ENCODE measurements at regions not wholly inside any gene's neighbourhood (a gene's known extent, or its start where the extent isn't known, plus 50 kb on each side); places are given as distances from the start of the nearest gene placed in this dataset.
A peak's percentile ranks its signal among the peaks of the same experiment; 100 is the strongest.
"Not testable (repeated sequence)": the region's sequence is repeated elsewhere in the genome, so short reads cannot be mapped to it uniquely, and the experiment has no call there.

DNA sequence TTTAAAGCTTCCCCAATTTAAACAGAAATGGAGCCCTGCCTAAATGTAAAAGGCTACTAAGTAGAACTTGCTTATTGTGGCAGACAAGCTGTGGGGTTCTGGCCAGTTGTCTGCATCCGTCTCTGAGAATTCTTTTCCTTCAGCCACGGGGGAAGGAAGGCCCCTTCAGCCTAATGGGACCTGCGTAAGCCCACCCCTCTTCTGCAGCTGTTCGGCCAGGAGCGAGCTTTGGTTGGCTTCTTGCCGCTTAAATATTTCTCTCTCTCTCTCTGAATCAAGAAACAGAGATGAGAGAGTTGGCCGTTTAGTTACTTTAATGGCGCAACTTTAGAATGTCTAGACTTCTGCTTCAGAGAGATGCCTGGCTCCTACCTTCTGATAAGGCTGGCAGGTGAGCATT is 151.7 kb upstream of the PROK2 start:
- FAIRE-seq (no peak), DNase-seq (ENCODE audit: insufficient read length, low spot score) (no peak)

DNA sequence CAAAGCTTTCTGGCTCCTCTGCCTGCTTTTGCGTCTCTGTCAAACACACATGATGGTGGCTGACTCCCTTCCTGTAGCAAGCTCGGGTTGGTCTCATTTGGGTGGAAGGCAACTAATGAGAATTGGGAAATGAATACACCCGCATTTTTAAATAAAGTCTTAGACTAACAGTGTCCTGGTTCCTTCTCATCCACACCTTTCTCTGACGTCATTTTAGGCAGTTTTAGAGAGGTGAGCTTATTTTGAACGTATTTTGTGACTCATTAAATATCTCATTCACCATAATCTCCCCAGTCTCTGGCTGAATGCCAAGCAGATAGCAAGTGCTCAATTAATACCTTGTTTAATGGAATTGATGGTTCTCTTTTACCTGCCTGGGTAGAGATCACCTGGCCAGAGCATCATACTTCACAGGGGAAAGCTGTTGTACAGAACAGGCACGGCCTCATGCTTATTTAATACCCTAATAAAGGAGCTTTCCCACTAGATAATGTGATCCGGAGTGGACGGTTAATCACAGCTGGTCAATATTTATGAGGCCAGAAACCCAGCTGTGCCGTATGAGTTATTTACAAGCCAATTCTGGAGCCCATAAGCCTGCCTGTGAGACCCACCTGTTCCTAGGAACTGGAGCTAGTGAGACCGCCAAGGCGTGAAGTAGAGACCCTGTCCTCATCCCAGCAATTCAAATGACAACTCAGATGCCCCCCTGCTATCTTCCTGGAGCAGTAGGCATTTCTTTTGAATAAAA is 149.7 kb upstream of the PROK2 start:
- DNase-seq (ENCODE audit: insufficient read length, low spot score) (no peak), FAIRE-seq (no peak)

DNA sequence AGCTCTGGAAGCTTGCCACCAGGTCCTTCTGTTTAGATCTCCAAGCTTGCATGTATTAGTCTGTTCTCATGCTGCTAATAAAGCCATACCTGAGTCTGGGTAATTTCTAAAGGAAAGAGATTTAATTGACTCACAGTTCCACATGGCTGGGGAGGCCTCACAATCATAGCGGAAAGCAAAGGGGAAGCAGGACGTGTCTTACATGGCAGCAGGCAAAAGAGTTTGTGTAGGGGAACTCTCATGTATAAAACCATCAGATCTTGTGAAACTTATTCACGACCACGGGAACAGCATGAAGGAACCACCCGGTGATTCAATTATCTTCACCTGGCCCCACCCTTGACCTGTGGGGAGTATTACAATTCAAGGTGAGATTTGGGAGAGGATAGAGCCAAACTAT is 147.0 kb upstream of the PROK2 start:
- DNase-seq (ENCODE audit: insufficient read length, low spot score) (no peak), FAIRE-seq (no peak)

GRCh38 chr3:71930056-71930991 is 145.4 kb upstream of the PROK2 start:
- DNase-seq (ENCODE audit: insufficient read length, low spot score) = peak; percentile 13
- peak; percentile 16 for FAIRE-seq

- FAIRE-seq = no peak
- no peak for DNase-seq (ENCODE audit: insufficient read length, low spot score)
Measured at GRCh38 chr3:71928212-71928611, 143.3 kb upstream of the PROK2 start.

DNA sequence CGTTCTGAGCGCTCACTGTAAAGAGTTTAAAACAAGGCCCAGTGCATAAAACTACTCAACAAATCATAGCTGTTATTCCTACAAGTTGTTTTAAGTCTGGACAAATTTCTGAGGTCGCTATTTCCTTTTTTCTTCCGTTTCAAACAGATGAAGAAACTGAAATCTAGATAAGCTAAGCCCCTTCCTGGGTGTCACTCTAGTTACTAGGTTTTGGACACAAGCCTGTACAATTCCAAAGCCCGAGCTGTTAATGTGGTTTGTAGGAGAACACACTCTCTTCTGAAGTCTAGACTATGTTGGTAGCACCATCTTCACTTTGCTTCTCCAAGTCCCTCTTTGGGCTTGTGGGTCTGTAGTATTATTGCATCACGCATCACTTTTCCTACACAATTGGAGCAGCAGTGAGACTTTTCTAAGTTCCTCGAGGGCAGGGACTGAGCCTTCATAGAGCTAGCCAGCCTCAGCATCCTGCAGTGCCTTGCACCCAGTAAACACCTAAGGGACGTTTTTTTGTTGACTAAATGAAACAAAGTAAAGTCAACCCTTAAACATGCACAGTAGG is 142.6 kb upstream of the PROK2 start:
- FAIRE-seq (no peak), DNase-seq (ENCODE audit: insufficient read length, low spot score) (no peak)

DNA sequence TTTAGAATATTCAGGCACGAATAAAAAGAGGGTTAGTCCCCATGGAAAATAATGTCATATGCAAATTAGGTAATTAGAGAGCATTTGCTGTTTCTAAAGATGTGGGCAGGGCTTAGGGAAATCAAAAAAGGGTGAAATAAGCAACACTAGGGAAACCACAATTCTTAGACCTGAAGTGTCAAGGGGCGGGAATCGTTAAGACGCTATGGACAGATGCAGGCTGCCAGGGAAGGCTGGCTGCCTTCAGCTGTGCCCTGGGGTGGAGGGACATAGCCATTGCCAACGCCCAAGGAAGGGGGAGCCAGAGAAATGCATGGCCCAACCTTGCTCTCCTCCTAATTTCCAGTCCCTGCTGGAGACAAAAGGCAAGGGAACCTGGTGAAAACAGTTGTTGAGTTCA is 141.7 kb upstream of the PROK2 start:
- FAIRE-seq = no peak
- no peak for DNase-seq (ENCODE audit: insufficient read length, low spot score)

DNA sequence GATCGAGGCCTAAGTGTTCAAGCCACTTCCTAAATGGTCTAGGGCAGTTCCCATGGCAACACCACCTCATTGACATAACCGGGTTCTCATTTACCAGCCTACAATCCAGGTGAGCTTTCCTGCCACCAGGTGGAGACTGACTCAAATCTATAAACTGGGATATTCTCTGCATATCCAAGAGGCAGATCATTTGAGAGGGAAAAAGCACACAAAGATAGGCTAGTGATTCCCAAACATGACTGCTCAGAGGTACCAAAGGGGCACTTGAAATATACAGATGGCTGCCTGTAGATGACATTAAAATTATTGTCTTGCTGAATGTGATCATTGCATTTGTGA is 141.3 kb upstream of the PROK2 start:
- peak; percentile 19 for DNase-seq (ENCODE audit: insufficient read length, low spot score)

DNA sequence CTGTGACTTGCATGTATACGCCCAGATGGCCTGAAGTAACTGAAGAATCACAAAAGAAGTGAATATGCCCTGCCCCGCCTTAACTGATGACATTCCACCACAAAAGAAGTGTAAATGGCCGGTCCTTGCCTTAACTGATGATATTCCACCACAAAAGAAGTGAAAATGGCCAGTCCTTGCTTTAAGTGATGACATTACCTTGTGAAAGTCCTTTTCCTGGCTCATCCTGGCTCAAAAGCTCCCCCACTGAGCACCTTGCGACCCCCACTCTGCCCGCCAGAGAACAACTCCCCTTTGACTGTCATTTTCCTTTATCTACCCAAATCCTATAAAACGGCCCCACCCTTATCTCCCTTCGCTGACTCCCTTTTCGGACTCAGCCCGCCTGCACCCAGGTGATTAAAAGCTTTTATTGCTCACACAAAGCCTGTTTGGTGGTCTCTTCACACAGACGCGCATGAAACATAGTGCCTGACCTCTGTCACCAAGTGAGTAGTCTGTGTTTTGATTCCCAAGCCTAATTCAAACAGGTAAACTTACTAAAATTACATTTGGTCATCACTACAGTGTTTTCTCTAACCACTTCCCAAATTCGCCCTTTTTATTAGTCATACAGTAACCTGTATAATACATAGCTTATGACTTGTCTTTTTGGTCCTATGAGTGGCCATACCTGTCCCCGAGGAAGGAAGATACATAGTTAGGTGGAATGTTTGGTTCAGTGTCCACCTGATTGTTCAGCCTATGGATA is 140.7 kb upstream of the PROK2 start:
- not testable (repeated sequence) for DNase-seq (ENCODE audit: insufficient read length, low spot score); FAIRE-seq

More for the DNA sequence above, 141.3 kb upstream of the PROK2 start:
- no peak for FAIRE-seq

DNA sequence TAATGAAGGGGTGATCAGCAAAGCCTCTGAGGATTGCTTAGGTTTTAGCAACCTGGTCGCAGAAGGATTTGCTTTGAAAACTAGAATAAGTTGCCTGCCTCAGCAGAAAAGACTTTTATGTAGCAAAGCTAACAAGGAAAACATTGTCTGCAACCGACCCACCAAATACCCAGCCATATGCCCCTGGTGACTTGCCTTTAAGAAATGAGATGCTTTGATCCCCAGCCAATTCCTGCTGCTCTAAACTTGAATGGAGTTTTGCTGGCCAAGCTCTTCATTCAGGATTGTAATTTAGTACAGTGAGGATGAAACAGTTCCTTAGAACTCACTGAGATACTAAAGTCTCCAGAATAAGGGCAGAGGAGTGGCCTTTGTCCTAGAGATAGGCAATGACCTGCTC is 139.8 kb upstream of the PROK2 start:
- FAIRE-seq (no peak), DNase-seq (ENCODE audit: insufficient read length, low spot score) (no peak)

- no peak for FAIRE-seq
- no peak for DNase-seq (ENCODE audit: insufficient read length, low spot score)
Measured at GRCh38 chr3:71921036-71921435, 136.1 kb upstream of the PROK2 start.

DNA sequence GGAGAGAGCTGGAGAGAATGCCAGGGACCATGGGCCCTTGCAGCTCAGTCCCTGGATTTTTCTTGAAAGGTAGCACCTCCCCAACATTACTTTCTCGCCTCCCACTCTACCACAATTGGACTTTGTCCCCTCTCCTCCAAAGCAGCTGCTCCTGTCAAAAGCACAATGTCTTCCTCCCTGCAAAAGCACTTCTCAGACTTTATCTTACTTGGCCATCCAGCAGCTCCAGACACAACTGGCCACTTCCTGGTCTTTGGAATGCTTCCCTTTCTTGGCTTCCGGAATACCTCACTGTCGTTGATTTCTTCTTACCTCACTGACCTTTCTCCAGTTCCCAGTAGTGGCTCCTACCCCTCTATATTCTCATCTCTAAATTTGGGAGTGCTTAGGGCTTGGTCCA is 134.6 kb upstream of the PROK2 start:
- DNase-seq (ENCODE audit: insufficient read length, low spot score) (no peak), FAIRE-seq (no peak)

DNA sequence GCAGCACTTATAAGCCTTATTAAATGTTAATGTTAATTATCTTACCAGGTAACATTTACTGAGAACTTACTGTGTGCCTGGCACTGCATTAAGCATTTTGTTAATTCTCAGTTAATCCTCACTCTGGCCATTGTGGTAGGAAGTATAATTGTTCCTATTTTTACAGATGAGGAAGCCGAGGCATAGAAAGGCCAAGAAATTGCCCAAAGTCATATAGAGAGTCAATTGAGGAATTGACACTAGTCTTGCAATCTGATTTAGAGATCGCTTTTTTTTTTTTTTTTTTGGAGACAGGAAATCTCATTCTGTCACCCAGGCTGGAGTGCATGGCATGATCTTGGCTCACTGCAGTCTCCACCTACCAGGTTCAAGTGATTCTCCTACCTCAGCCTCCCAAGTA is 132.6 kb upstream of the PROK2 start:
- FAIRE-seq (no peak), DNase-seq (ENCODE audit: insufficient read length, low spot score) (no peak)

GRCh38 chr3:71916747-71917369 is 131.9 kb upstream of the PROK2 start:
- no peak for FAIRE-seq

DNA sequence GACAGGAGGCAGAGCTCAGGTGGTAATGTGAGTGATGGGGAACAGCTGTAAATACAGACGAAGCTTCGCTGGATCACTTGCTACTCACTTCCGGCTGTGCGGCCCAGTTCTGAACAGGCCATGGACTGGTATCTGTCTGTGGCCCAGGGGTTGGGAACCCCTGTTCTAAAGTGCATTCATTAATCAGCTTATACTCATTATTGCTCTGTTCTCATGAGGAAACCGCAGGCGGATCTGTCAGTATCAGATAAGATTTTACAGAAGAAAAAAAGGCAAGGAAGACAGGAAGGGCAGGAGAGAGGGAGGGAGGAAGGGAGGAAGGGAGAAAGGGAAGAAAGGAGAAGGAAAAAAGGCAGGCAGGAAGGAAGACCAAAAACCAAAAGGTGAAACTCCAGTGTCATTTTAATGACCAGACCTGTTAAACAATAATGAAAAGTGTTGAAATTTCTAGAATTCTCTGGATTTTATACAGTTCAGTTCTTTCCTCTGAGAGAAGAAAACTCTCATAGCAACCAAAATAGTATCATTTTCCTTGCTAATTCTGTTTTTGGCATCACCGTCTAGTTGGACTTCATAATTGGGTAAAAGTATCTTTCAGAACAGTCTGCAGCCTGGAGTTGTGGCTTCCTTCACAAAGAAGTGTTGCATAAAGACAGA is 128.0 kb upstream of the PROK2 start:
- no peak for FAIRE-seq

More at GRCh38 chr3:71916747-71917369, 131.9 kb upstream of the PROK2 start:
- no peak for DNase-seq (ENCODE audit: insufficient read length, low spot score)

DNA sequence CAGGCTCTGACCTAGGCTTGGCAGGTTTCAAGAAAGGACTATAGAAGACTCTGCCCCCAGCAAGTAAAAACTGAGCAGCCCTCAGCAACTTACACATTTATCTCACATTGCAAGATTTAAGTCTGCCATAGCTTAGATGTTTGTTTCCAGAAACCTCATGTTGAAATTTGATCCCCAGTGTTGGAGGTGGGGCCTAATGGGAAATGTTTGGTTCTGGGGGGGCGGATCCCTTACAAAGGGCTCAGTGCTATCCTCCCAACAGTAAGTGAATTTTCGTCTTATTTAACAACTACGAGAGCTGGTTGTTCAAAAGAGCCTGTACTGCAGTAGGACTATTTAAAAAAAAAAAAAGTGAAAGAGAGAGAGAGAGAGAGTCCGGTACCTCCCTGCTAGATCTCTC is 125.2 kb upstream of the PROK2 start:
- no peak for DNase-seq (ENCODE audit: insufficient read length, low spot score)
- FAIRE-seq = no peak

More for the DNA sequence above, 128.0 kb upstream of the PROK2 start:
- DNase-seq (ENCODE audit: insufficient read length, low spot score) = no peak

DNA sequence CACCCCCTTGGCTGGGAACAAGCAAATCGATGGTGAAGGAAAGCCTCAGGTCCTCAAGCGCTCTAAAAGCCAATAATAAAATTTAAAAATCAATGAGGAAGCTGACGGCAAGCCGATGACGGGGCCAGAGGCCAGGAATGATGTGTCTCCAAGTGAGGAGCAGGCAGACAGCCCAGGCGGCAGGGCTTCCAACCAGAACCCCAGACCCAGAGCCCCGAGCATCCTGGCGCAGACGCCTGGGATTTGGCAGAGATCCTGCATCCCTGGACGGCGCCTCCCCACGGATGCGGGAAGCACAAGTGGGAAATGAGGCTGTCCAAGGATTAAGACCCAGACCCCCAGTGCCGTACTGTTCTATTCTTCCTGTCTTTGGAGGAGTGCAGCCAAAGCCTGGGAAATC is 123.0 kb upstream of the PROK2 start:
- FAIRE-seq = no peak

GRCh38 chr3:71906976-71907375 is 122.0 kb upstream of the PROK2 start:
- no peak for DNase-seq (ENCODE audit: insufficient read length, low spot score)
- FAIRE-seq = no peak

More for the DNA sequence above, 123.0 kb upstream of the PROK2 start:
- no peak for DNase-seq (ENCODE audit: insufficient read length, low spot score)

DNA sequence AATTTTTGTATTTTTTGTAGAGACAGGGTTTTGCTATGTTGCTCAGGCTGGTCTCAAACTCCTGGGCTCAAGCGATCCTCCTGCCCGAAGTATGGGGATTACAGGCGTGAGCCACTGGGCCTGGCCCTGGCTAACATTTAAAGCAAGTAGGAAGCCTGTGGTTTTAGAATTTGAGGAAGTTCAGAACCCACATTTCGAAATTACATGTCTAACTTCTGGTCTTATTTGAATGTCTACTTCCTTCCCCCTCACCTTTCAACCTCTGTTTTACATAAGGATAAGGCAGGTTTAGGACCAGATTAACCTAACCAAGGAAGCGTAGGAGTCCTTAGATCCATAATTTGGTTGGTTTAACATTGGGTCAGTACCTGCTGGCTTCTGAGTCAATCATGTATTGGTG is 120.5 kb upstream of the PROK2 start:
- no peak for FAIRE-seq
- no peak for DNase-seq (ENCODE audit: insufficient read length, low spot score)

GRCh38 chr3:71903936-71904335 is 119.0 kb upstream of the PROK2 start:
- FAIRE-seq (no peak), DNase-seq (ENCODE audit: insufficient read length, low spot score) (no peak)

All from HTR-8/SVneo (cell line).